ENCODE measurements at regions not wholly inside any gene's neighbourhood (a gene's known extent, or its start where the extent isn't known, plus 50 kb on each side); places are given as distances from the start of the nearest gene placed in this dataset.

DNA sequence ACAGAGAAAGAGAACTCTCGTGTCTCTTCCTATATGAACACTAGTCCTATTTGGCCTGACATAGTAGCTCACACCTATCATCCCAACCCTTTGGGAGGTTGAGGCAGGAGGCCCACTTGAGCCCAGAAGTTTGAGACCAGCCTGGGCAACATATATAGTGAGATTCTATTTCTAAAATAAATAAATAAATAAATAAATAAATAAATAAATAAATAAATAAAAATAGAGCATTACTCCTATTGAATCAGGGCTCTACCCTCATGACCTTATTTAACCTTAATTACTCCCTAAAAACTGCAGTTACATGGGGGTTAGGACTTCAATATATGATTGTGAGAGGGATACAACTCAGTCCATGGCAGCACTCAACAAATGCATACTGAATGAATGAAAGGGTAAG, 61.2 kb upstream of the GSC start:
- TF ChIP-seq, protein P1, sequence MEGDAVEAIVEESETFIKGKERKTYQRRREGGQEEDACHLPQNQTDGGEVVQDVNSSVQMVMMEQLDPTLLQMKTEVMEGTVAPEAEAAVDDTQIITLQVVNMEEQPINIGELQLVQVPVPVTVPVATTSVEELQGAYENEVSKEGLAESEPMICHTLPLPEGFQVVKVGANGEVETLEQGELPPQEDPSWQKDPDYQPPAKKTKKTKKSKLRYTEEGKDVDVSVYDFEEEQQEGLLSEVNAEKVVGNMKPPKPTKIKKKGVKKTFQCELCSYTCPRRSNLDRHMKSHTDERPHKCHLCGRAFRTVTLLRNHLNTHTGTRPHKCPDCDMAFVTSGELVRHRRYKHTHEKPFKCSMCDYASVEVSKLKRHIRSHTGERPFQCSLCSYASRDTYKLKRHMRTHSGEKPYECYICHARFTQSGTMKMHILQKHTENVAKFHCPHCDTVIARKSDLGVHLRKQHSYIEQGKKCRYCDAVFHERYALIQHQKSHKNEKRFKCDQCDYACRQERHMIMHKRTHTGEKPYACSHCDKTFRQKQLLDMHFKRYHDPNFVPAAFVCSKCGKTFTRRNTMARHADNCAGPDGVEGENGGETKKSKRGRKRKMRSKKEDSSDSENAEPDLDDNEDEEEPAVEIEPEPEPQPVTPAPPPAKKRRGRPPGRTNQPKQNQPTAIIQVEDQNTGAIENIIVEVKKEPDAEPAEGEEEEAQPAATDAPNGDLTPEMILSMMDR (IDR thresholded peaks at IDR 0.05; ENCODE audit: unreplicated experiment) = no peak
- no TSS peak for BruUV-seq (replicated peaks)
- no peaks in the 10 kb centered on the region for H3K36me3 Mint-ChIP-seq (ENCODE audit: insufficient read depth, unreplicated experiment)
- intact Hi-C loops (cut with micrococcal nuclease; ENCODE audit: unreplicated experiment) = no loop called here
- no peaks in the 10 kb centered on the region for H3K4me1 Mint-ChIP-seq (ENCODE audit: low read depth, unreplicated experiment)
- no peak overlapping the region for H3K27ac Mint-ChIP-seq (ENCODE audit: unreplicated experiment)
- H3K27me3 Mint-ChIP-seq (ENCODE audit: unreplicated experiment) = peaks cover 52% of the 10 kb centered on the region
- DNase-seq = no peak
- peaks cover 3% of the 10 kb centered on the region for H3K9me3 Mint-ChIP-seq (ENCODE audit: low read depth, unreplicated experiment)
- CTCF ChIA-PET = no interaction called here
- no peak overlapping the region for H3K4me3 Mint-ChIP-seq (ENCODE audit: low read depth, unreplicated experiment)

DNA sequence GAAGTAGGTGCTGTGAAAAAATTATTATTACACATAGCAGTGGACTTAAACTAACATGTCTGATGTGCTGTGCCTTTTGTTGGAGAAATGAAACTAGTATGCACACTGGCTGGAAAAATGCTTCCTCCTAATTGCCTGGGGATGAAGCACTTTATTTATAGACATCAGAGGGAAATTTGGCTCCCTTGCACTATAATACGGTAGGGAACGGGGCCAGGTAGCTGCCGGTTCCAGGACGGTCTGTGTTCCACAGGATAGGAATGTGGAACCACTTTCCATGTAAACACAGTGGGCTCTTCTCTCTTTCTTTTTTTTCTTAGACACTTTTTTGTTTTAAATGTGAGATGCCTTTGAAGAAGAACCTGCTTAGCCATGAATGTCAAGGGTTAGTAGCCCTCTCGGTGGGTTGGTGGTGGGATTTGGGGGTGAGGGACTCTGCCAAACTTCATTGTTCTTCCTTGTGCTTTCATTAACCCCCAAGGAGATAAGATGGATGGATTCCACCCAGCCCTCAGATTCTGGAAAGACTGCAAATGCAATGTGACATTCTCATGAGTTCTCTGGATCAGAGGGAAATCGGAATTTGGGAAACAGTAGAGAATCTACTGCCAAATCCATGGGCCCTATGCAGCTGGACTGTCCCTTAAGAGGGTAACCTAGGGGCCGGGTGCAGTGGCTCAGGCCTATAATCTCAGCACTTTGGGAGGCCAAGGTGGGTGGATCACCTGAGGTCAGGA, 58.0 kb upstream of the GSC start:
- peaks cover 6% of the 10 kb centered on the region for H3K9me3 Mint-ChIP-seq (ENCODE audit: low read depth, unreplicated experiment)
- H3K27me3 Mint-ChIP-seq (ENCODE audit: unreplicated experiment) = peaks cover 54% of the 10 kb centered on the region
- BruUV-seq (replicated peaks) = no TSS peak
- CTCF ChIA-PET = interaction anchor here (0.6 to 0.7 kb wide), 2 partner anchors 9 to 228 kb away, joined by 3 to 4 read pairs; no protein-coding TSS in a partner anchor
- no peak overlapping the region for H3K4me3 Mint-ChIP-seq (ENCODE audit: low read depth, unreplicated experiment)
- H3K27ac Mint-ChIP-seq (ENCODE audit: unreplicated experiment) = no peak overlapping the region
- intact Hi-C loops (cut with micrococcal nuclease; ENCODE audit: unreplicated experiment) = no loop called here
- TF ChIP-seq, protein P1 (IDR thresholded peaks at IDR 0.05; ENCODE audit: unreplicated experiment) = no peak
- H3K4me1 Mint-ChIP-seq (ENCODE audit: low read depth, unreplicated experiment) = no peaks in the 10 kb centered on the region
- no peak for DNase-seq
- H3K36me3 Mint-ChIP-seq (ENCODE audit: insufficient read depth, unreplicated experiment) = no peaks in the 10 kb centered on the region

DNA sequence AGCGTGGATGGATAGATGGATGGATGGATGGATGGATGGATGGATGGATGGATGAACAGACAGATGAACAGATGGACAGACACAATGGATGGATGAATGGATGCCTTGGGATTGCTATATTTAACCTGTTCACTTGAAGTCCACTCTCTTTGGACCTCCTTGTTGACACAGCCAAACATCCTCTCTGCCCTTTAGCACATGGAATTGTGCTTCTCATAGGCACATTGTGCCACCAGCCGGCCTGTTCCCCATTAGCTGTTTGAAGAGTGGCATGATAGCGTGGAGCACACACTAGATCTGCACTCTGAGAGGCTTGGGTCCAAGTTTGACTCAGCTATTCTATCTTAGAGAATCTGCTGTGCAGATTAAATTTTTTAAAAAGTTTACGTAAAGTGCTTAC, 56.9 kb upstream of the GSC start:
- Mint-ChIP-seq H3K27ac (ENCODE audit: unreplicated experiment) (no peak overlapping the region), H3K36me3 (ENCODE audit: insufficient read depth, unreplicated experiment) (no peaks in the 10 kb centered on the region), H3K4me1 (ENCODE audit: low read depth, unreplicated experiment) (no peaks in the 10 kb centered on the region), H3K9me3 (ENCODE audit: low read depth, unreplicated experiment) (peaks cover 6% of the 10 kb centered on the region), H3K4me3 (ENCODE audit: low read depth, unreplicated experiment) (no peak overlapping the region), H3K27me3 (ENCODE audit: unreplicated experiment) (peaks cover 52% of the 10 kb centered on the region)
- no peak for DNase-seq
- TF ChIP-seq, protein P1 (IDR thresholded peaks at IDR 0.05; ENCODE audit: unreplicated experiment) = no peak
- BruUV-seq (replicated peaks) = no TSS peak
- CTCF ChIA-PET = no interaction called here
- intact Hi-C loops (cut with micrococcal nuclease; ENCODE audit: unreplicated experiment) = no loop called here

DNA sequence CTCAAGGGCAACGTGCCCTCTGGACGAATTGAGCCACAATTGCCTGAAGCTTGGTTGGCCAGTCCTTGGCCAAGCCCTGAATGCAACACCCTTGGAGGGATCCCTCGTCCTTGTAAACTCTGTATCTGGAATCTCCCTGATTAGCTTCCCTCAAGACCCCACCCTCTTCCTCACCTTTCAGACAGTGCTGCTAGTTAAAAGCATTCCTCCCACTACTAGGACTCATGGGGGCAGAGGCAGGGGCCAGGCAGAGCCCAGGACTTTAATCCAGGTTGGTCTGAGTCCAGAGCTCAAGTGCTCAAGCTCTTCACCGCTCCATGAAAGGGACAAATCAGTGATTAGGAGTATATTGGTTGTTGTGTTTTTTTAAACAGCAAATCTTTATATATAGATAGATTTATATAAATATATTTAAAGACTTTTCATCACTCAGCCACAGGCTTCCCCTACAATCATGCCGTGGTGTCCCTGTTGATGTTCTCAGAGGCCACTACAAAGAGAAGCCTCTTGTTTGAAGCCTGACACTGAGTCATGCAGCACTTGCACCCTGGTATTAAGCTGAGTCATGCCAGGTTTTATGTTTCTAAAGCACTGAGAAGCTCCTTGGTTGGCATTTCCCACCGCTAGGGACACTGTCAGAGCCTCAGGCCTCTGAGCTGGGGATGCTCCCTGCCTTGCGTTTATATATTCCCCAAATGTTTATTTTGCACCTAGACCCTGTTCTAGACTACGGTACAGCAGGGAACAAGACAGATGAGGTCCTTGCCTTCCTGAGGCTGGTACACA, 53.8 kb upstream of the GSC start:
- Mint-ChIP-seq H3K9me3 (ENCODE audit: low read depth, unreplicated experiment) (peaks cover 6% of the 10 kb centered on the region), H3K4me1 (ENCODE audit: low read depth, unreplicated experiment) (no peaks in the 10 kb centered on the region), H3K27me3 (ENCODE audit: unreplicated experiment) (peaks cover 48% of the 10 kb centered on the region), H3K4me3 (ENCODE audit: low read depth, unreplicated experiment) (no peak overlapping the region), H3K36me3 (ENCODE audit: insufficient read depth, unreplicated experiment) (no peaks in the 10 kb centered on the region), H3K27ac (ENCODE audit: unreplicated experiment) (no peak overlapping the region)
- BruUV-seq (replicated peaks) = no TSS peak
- intact Hi-C loops (cut with micrococcal nuclease; ENCODE audit: unreplicated experiment) = no loop called here
- CTCF ChIA-PET = interaction anchor here (1.5 kb wide), 1 partner anchor 17 kb away, joined by 4 read pairs; no protein-coding TSS in a partner anchor
- TF ChIP-seq, protein P1 (IDR thresholded peaks at IDR 0.05; ENCODE audit: unreplicated experiment) = no peak
- no peak for DNase-seq

Data from Calu3 (cell line).